IMR-90 (cell line): ENCODE measurements at regions not wholly inside any gene's neighbourhood (a gene's known extent, or its start where the extent isn't known, plus 50 kb on each side); places are given as distances from the start of the nearest gene placed in this dataset.

Experiments used
- ATAC-seq: fragments of 200-7000 bp; cut with Tn5 transposase; 2 replicates; pipeline ENCODE4 v1.9.1; 2020; ENCODE audit warnings: low read depth, mild to moderate bottlenecking, moderate library complexity
- BruUV-seq: library from RNA; stranded (reverse); fragments of 400-500 nt; replicated peaks from 2 replicates; lab custom pipeline; 2021; lab: Mats Ljungman, UMichigan
- CTCF ChIA-PET: fragments of 300-600 bp; formaldehyde crosslinking; extraction: SDS; loops from one replicate; lab custom pipeline; 2021; ENCODE audit warnings: antibody characterized with exemption; lab: Yijun Ruan, JAX
- POLR2A ChIA-PET: fragments of 300-600 bp; sonication (Branson Sonifier 250); formaldehyde crosslinking; loops from one replicate; lab custom pipeline; 2022; ENCODE audit warnings: antibody characterized with exemption; ENCODE audit not compliant: unreplicated experiment; lab: Charles Lee
- DNase-seq: peaks from one replicate; pipeline ENCODE4 v3.0.0; 2013
- H2AFZ ChIP-seq: replicated peaks from 2 replicates; pipeline ENCODE3; 2013; ENCODE audit warnings: low read length, mild to moderate bottlenecking; ENCODE audit not compliant: poor library complexity
- H2AK5ac ChIP-seq: 2 replicates; pipeline ENCODE4 v1.6.1; 2013; ENCODE audit warnings: low read depth, low read length, inconsistent platforms
- H2AK9ac ChIP-seq: replicated peaks from 2 replicates; pipeline ENCODE3; 2013; ENCODE audit warnings: mild to moderate bottlenecking, low read depth, low read length, moderate library complexity; ENCODE audit not compliant: poor library complexity
- H2BK120ac ChIP-seq: 2 replicates; pipeline ENCODE4 v1.6.1; 2013; ENCODE audit warnings: low read depth, low read length, inconsistent platforms
- H2BK15ac ChIP-seq: 3 replicates; pipeline ENCODE4 v1.6.1; 2013; ENCODE audit warnings: low read depth, low read length, inconsistent platforms
- H2BK20ac ChIP-seq: 2 replicates; pipeline ENCODE4 v1.6.1; 2013; ENCODE audit warnings: low read depth, mild to moderate bottlenecking, inconsistent platforms, low read length, moderate library complexity
- H2BK5ac ChIP-seq: 2 replicates; pipeline ENCODE4 v1.6.1; 2013; ENCODE audit warnings: mild to moderate bottlenecking, low read depth, low read length, inconsistent platforms; ENCODE audit not compliant: poor library complexity, severe bottlenecking
- H3K14ac ChIP-seq: replicated peaks from 2 replicates; pipeline ENCODE4 v1.6.1; 2013; ENCODE audit warnings: low read depth, low read length, inconsistent platforms
- H3K18ac ChIP-seq: 2 replicates; pipeline ENCODE4 v1.6.1; 2013; ENCODE audit warnings: low read depth, low read length, control low read depth
- H3K23ac ChIP-seq: 2 replicates; pipeline ENCODE4 v1.6.1; 2013; ENCODE audit warnings: low read depth, low read length, inconsistent platforms
- H3K27ac ChIP-seq: 2 replicates; pipeline ENCODE4 v1.5.1; 2013; ENCODE audit warnings: mild to moderate bottlenecking, control low read depth, low read length; ENCODE audit not compliant: insufficient read depth
- H3K27me3 ChIP-seq: 2 replicates; pipeline ENCODE4 v1.6.1; 2013; ENCODE audit warnings: low read length; ENCODE audit not compliant: control insufficient read depth, insufficient read depth
- H3K36me3 ChIP-seq: 2 replicates; pipeline ENCODE4 v1.6.1; 2013; ENCODE audit warnings: low read length, mixed read lengths; ENCODE audit not compliant: control insufficient read depth, insufficient read depth
- H3K4ac ChIP-seq: 2 replicates; pipeline ENCODE4 v1.6.1; 2013; ENCODE audit warnings: low read depth, low read length, inconsistent platforms
- H3K4me1 ChIP-seq: 2 replicates; pipeline ENCODE4 v1.6.1; 2013; ENCODE audit warnings: low read length, mixed read lengths; ENCODE audit not compliant: control insufficient read depth, insufficient read depth
- H3K4me2 ChIP-seq: 2 replicates; pipeline ENCODE4 v1.6.1; 2013; ENCODE audit warnings: low read depth, mild to moderate bottlenecking, control low read depth, low read length, moderate library complexity
- H3K4me3 ChIP-seq: 2 replicates; pipeline ENCODE4 v1.5.1; 2013; ENCODE audit warnings: low read depth, mild to moderate bottlenecking, control low read depth, low read length, moderate library complexity; ENCODE audit not compliant: insufficient read depth
- H3K56ac ChIP-seq: 2 replicates; pipeline ENCODE4 v1.6.1; 2013; ENCODE audit warnings: low read length, inconsistent platforms; ENCODE audit not compliant: insufficient read depth; ENCODE audit errors: extremely low read depth
- H3K79me1 ChIP-seq, 2 experiments: 2 replicates each; pipeline ENCODE4 v1.6.1; 2013; ENCODE audit warnings: low read length in 2 of 2, inconsistent platforms in 1 of 2, low read depth in 1 of 2
- H3K9ac ChIP-seq: 2 replicates; pipeline ENCODE4 v1.6.1; 2013; ENCODE audit warnings: low read depth, low read length, control low read depth
- H3K9me1 ChIP-seq: 2 replicates; pipeline ENCODE4 v1.6.1; 2013; ENCODE audit warnings: low read length, inconsistent platforms; ENCODE audit not compliant: insufficient read depth
- H3K9me3 ChIP-seq: 2 replicates; pipeline ENCODE4 v1.6.1; 2013; ENCODE audit warnings: low read length; ENCODE audit not compliant: control insufficient read depth, insufficient read depth
- H4K20me1 ChIP-seq: 2 replicates; pipeline ENCODE4 v1.6.1; 2013; ENCODE audit warnings: low read length, inconsistent platforms; ENCODE audit not compliant: insufficient read depth
- H4K5ac ChIP-seq: 2 replicates; pipeline ENCODE4 v1.6.1; 2013; ENCODE audit warnings: mild to moderate bottlenecking, low read depth, low read length, control low read depth
- H4K8ac ChIP-seq, 2 experiments: 2 replicates each; pipeline ENCODE4 v1.6.1; 2013; ENCODE audit warnings: low read depth in 2 of 2, low read length in 2 of 2, control low read depth in 1 of 2, inconsistent platforms in 1 of 2
- H4K91ac ChIP-seq: 2 replicates; pipeline ENCODE4 v1.6.1; 2013; ENCODE audit warnings: low read depth, low read length, inconsistent platforms; ENCODE audit not compliant: insufficient read depth
- BHLHE40 ChIP-seq: fragments of 150-350 bp; IDR thresholded peaks from 2 replicates; pipeline ENCODE4 v1.6.1; 2016; ENCODE audit warnings: mild to moderate bottlenecking, low read depth, low read length
- CEBPB ChIP-seq: IDR thresholded peaks from 2 replicates; pipeline ENCODE4 v1.6.1; 2012; ENCODE audit warnings: low read depth, low read length, improper control_type of control experiment
- CHD1 ChIP-seq: IDR thresholded peaks from 2 replicates; pipeline ENCODE4 v1.6.1; 2012; ENCODE audit warnings: low read depth, low read length, improper control_type of control experiment
- ELK1 ChIP-seq: fragments of 150-350 bp; IDR thresholded peaks from 2 replicates; pipeline ENCODE4 v1.6.1; 2016; ENCODE audit warnings: low read depth, mild to moderate bottlenecking, low read length, moderate library complexity, borderline replicate concordance
- FOS ChIP-seq: fragments of 150-350 bp; IDR thresholded peaks from 2 replicates; pipeline ENCODE4 v1.6.1; 2016; ENCODE audit warnings: low read depth, low read length
- MAFK ChIP-seq: IDR thresholded peaks from 2 replicates; pipeline ENCODE4 v1.6.1; 2012; ENCODE audit warnings: low read depth, low read length, improper control_type of control experiment
- MAZ ChIP-seq: IDR thresholded peaks from 2 replicates; pipeline ENCODE4 v1.6.1; 2012; ENCODE audit warnings: low read depth, mild to moderate bottlenecking, low read length, improper control_type of control experiment, moderate library complexity, borderline replicate concordance
- MXI1 ChIP-seq: IDR thresholded peaks from 2 replicates; pipeline ENCODE4 v1.6.1; 2012; ENCODE audit warnings: low read depth, mild to moderate bottlenecking, low read length, moderate library complexity, borderline replicate concordance
- NFE2L2 ChIP-seq: fragments of 150-350 bp; IDR thresholded peaks from 2 replicates; pipeline ENCODE4 v1.6.1; 2016; ENCODE audit warnings: low read depth, mild to moderate bottlenecking, low read length
- POLR2A ChIP-seq: IDR thresholded peaks from 2 replicates; pipeline ENCODE4 v1.6.1; 2012; ENCODE audit warnings: mild to moderate bottlenecking, low read depth, low read length
- RAD21 ChIP-seq: IDR thresholded peaks from 2 replicates; pipeline ENCODE4 v1.6.1; 2012; ENCODE audit warnings: low read length, improper control_type of control experiment
- RFX5 ChIP-seq: IDR thresholded peaks from 2 replicates; pipeline ENCODE4 v1.8.0; 2012; ENCODE audit warnings: low read depth, mild to moderate bottlenecking, low read length, moderate library complexity
- SMC3 ChIP-seq: fragments of 150-350 bp; IDR thresholded peaks from 2 replicates; pipeline ENCODE4 v1.6.1; 2016; ENCODE audit warnings: low read depth, mild to moderate bottlenecking, antibody characterized with exemption, low read length, moderate library complexity
- USF2 ChIP-seq: fragments of 150-350 bp; IDR thresholded peaks from 2 replicates; pipeline ENCODE4 v1.6.1; 2017; ENCODE audit warnings: mild to moderate bottlenecking, antibody characterized with exemption, low read length, low read depth
- WGBS, 2 experiments: methylation state at CpG; one replicate each; pipeline versions ENCODE4 v1.1.5 to v1.1.7; 2013; ENCODE audit warnings: missing lambda C conversion rate in 2 of 2; ENCODE audit not compliant: insufficient read length in 1 of 2; ENCODE audit errors: extremely low coverage in 2 of 2; 5-methylcytosine and 5-hydroxymethylcytosine counted together
- dilution Hi-C: fragments of 300-500 bp; cut with HindIII; formaldehyde crosslinking; loops from one replicate; pipeline ENCODE4 v1.14.3; 2018; ENCODE audit warnings: low sequenced_read_pairs; ENCODE audit not compliant: unreplicated experiment
- in situ Hi-C: fragments of 300-500 bp; cut with MboI; formaldehyde crosslinking; loops from 3 replicates; pipeline ENCODE4 v1.14.3; 2019; ENCODE audit warnings: low sequenced_read_pairs, inconsistent platforms, mixed read lengths
- intact Hi-C: fragments of 100-400 bp; cut with micrococcal nuclease; formaldehyde crosslinking; loops from 2 replicates; pipeline ENCODE4 v1.10.0; 2022

- Histone ChIP-seq H4K91ac (0 out of 2 replicates have a peak overlapping the region, but pooled peaks have one; percentile 58), H3K18ac (no peak overlapping the region; the same call in 1 of the 2 replicates), H4K8ac (peak overlapping the region in 1 of 2 experiments; percentile 77; a peak in 1 of 4 replicates), H3K9me1 (no peaks in the 10 kb centered on the region), H3K4me3 (peak overlapping the region; percentile 30), H3K36me3 (no peaks in the 10 kb centered on the region), H2BK20ac (0 out of 2 replicates have a peak overlapping the region, but pooled peaks have one; percentile 33), H3K4me2 (peak overlapping the region; percentile 51), H3K9me3 (no peaks in the 10 kb centered on the region), H2AFZ (peak overlapping the region; percentile 91), H3K4me1 (peaks cover 5% of the 10 kb centered on the region; the same call in 1 of the 2 replicates), H3K14ac (no peak overlapping the region; the same call in 1 of the 2 replicates), H3K4ac (0 out of 2 replicates have a peak overlapping the region, but pooled peaks have one; percentile 6), H3K23ac (no peak overlapping the region), H2BK120ac (peak overlapping the region; percentile 25; the same call in 1 of the 2 replicates), H3K27ac (peak overlapping the region; percentile 2; the same call in 1 of the 2 replicates), H4K5ac (no peak overlapping the region; the same call in 1 of the 2 replicates), H3K27me3 (peaks cover 16% of the 10 kb centered on the region), H3K56ac (no peak overlapping the region), H2BK15ac (no peak overlapping the region; the same call in 2 of the 3 replicates), H3K9ac (peak overlapping the region; percentile 2), H2AK9ac (peak overlapping the region; percentile 26), H3K79me1 (no peaks in the 10 kb centered on the region), H2BK5ac (no peak overlapping the region), H2AK5ac (no peak overlapping the region), H4K20me1 (no peaks in the 10 kb centered on the region)
- intact Hi-C loops (no loop called here), in situ Hi-C loops (no loop called here), dilution Hi-C loops (no loop called here)
- CTCF ChIA-PET: no interaction called here
- POLR2A ChIA-PET: no interaction called here
- BruUV-seq: no TSS peak
- TF ChIP-seq SMC3 (no peak), CEBPB (no peak), ELK1 (no peak), RAD21 (no peak), CHD1 (no peak), MAZ (peak; percentile 71; the same call in 1 of the 2 replicates), NFE2L2 (no peak), USF2 (peak; percentile 93), MAFK (no peak), FOS (no peak), POLR2A (no peak), MXI1 (no peak), RFX5 (no peak), BHLHE40 (peak; percentile 96)
- WGBS, 2 experiments: 6% methylated on average over 35 of the region's 75 CpGs; no CpG with 5 or more reads in 1 of the 2 experiments
- DNase-seq (peak; percentile 54), ATAC-seq (peak; percentile 88)
Measured at GRCh38 chr5:54883374-54884194, 101.8 kb downstream of the ESM1 start.
